ENCODE measurements at regions not wholly inside any gene's neighbourhood (a gene's known extent, or its start where the extent isn't known, plus 50 kb on each side); places are given as distances from the start of the nearest gene placed in this dataset.

DNA sequence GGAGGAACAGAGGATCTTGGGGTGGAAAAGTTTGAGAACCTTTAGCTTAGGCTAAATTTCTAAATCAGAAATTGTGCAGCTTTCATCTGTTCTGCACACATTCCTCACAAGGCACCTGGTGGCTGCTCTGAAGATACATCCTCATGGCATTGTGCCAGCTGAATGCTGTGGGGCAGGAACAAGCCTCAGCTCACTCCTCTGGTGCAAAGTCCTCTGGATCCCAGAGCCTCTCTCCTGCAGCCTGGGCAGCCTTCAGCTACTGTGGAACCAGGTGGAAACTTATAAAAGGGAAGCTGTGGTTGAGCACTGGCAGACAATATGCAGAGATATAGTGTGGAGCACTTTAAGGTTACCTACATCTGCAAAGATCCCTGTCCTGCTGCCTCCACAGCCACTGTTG is 72.3 kb downstream of the KCTD12 start:
- Histone ChIP-seq H3K27ac (no peak overlapping the region), H3K36me3 (replicated peaks in 1 of 2; ENCODE audit: insufficient read depth in 1 of 2, low read depth in 2 of 2) (no peaks in the 10 kb centered on the region), H3K27me3 (no peaks in the 10 kb centered on the region), H3K4me1 (no peaks in the 10 kb centered on the region), H3K9me3 (no peaks in the 10 kb centered on the region), H3K4me3 (no peak overlapping the region)
- intact Hi-C loops (cut with DNase I) = no loop called here
- TF ChIP-seq POLR2A (IDR thresholded peaks at IDR 0.05) = no peak
- DNase-seq (peak in 3 of 4 donors; percentile 35 to 54 (median 39)), ATAC-seq (no peak)

DNA sequence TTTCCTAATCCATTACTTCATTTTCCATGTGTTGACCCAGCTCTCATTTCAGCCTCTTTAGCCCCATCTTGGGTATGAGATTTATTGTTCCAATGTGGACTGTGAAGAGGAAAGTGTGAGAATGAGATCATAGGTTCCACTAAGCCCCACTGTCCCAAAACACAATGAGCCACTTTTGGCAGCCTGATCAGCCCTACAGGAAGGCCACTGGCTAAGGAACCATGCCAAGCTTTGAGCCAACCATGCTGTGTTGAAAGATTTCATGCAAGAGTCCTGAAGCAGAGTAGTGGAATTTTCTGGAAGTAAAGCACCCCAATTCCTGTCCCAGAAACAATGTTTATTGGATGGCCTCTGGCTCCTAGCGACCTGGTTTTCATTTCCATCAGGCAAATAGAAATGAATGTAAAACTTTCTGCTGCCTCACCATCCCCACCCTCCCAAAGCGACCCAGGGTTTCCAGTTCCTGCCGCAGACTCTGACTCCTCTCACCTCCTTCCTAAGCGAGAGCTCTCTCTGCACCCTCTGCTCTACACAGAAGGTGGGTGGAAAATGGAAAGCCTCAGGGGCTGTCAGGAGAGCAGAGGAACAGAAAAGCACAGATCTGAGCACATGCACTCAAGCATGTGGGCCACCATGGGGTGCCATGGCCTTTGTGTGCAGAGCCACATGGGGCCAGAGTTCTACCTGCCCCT is 73.1 kb downstream of the KCTD12 start:
- WGBS, 2 donors = 75 to 78% methylated on average over 4 of the region's 4 CpGs
- Histone ChIP-seq H3K27me3 (no peaks in the 10 kb centered on the region), H3K4me1 (no peaks in the 10 kb centered on the region), H3K9me3 (no peaks in the 10 kb centered on the region), H3K36me3 (replicated peaks in 1 of 2; ENCODE audit: insufficient read depth in 1 of 2, low read depth in 2 of 2) (no peaks in the 10 kb centered on the region), H3K27ac (no peak overlapping the region), H3K4me3 (no peak overlapping the region)
- TF ChIP-seq, protein P1, sequence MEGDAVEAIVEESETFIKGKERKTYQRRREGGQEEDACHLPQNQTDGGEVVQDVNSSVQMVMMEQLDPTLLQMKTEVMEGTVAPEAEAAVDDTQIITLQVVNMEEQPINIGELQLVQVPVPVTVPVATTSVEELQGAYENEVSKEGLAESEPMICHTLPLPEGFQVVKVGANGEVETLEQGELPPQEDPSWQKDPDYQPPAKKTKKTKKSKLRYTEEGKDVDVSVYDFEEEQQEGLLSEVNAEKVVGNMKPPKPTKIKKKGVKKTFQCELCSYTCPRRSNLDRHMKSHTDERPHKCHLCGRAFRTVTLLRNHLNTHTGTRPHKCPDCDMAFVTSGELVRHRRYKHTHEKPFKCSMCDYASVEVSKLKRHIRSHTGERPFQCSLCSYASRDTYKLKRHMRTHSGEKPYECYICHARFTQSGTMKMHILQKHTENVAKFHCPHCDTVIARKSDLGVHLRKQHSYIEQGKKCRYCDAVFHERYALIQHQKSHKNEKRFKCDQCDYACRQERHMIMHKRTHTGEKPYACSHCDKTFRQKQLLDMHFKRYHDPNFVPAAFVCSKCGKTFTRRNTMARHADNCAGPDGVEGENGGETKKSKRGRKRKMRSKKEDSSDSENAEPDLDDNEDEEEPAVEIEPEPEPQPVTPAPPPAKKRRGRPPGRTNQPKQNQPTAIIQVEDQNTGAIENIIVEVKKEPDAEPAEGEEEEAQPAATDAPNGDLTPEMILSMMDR (IDR thresholded peaks at IDR 0.05) = no peak
- TF ChIP-seq POLR2A (IDR thresholded peaks at IDR 0.05) = no peak
- ATAC-seq (no peak), DNase-seq (peak in 1 of 4 donors; percentile 35)
- intact Hi-C loops (cut with DNase I) = no loop called here

DNA sequence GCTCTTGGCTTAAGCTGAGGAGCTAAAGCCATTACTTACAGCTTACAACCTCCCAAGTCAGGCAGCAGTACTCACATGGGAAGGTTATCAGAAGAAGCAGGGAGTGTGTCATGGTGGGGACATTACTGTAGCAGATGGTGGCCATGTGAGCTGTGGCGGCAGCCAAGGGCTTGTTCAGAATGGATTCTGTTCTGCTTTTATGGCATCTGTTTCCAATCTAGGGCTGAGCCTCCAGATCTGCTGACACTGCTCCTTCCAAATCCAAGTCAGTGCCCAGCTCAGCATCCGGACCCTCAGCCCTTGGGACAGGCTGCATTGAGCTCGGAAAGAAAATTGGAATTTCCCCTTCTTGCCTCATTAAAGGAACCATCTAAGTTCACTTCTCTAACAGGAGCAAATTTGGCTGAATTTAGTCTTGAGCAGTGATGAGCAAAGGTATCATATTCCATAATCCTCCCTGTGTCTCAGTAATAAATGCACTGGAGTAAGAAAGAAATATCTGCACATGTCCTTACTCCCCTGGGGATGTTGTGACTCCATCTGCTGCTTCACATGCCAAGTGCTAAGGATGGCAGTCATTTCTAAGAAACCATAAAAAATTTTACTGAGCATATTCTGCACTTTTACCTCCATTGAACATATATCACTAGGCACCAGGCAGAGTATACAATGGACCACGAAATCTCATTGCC is 73.9 kb downstream of the KCTD12 start:
- Histone ChIP-seq H3K4me3 (no peak overlapping the region), H3K27ac (no peak overlapping the region), H3K27me3 (no peaks in the 10 kb centered on the region), H3K4me1 (no peaks in the 10 kb centered on the region), H3K36me3 (replicated peaks in 1 of 2; ENCODE audit: insufficient read depth in 1 of 2, low read depth in 2 of 2) (no peaks in the 10 kb centered on the region), H3K9me3 (no peaks in the 10 kb centered on the region)
- 58 to 73% methylated on average over 4 of the region's 4 CpGs for WGBS, 2 donors
- peak; percentile 40 for ATAC-seq
- peak in 2 of 4 donors; percentile 23 to 30 for DNase-seq
- no peak for TF ChIP-seq POLR2A (IDR thresholded peaks at IDR 0.05)
- TF ChIP-seq, protein P1 (IDR thresholded peaks at IDR 0.05) = no peak
- intact Hi-C loops (cut with DNase I) = no loop called here

DNA sequence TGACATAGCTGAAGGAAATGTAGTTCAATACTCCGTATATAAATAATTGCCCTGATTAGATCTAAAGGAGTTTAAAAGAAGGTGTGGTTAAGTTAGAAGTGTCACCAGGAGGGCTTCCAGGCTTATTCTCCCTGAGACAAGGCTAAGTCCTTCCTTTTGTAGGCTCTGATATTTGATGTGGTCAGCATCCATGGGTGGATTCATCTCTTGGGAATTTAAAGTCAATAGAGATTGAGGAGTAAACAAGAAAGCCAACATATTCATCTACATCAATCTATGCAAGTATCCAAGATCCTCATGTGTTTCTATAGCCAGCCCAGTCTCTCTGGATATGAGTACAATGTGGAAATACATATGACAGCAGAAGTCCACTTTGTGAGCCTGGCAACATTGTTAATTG is 76.8 kb downstream of the KCTD12 start:
- intact Hi-C loops (cut with DNase I) = no loop called here
- no peak for ATAC-seq
- Histone ChIP-seq H3K9me3 (no peaks in the 10 kb centered on the region), H3K27me3 (no peaks in the 10 kb centered on the region), H3K27ac (no peak overlapping the region), H3K4me3 (no peak overlapping the region), H3K36me3 (replicated peaks in 1 of 2; ENCODE audit: insufficient read depth in 1 of 2, low read depth in 2 of 2) (no peaks in the 10 kb centered on the region), H3K4me1 (no peaks in the 10 kb centered on the region)
- WGBS, 2 donors = 52 to 53% methylated on average over 1 of the region's 1 CpG
- TF ChIP-seq, protein P1 (IDR thresholded peaks at IDR 0.05) = no peak
- no peak for TF ChIP-seq POLR2A (IDR thresholded peaks at IDR 0.05)
- no peak for DNase-seq

DNA sequence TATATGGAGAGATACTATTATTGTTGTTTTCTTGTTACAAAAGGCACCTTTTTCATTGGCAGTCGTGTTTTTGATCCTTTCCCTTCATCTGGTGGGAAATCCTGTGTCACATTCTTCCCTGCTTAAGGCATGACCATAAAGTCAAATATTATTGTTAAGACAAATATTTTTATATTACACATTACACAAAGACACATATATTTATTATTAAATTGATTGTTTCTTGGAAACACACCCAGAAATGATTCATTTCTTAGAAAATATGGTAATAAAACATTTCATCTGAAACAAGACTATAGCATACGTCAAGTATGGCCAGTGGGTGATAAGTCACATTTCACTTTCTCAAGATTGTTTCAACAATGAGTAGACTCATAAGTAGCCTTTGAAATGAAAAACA is 77.3 kb downstream of the KCTD12 start:
- WGBS, 2 donors = 40 to 48% methylated on average over 2 of the region's 2 CpGs

More for the DNA sequence above, 77.3 kb downstream of the KCTD12 start:
- Histone ChIP-seq H3K4me3 (no peak overlapping the region), H3K27ac (no peak overlapping the region), H3K36me3 (replicated peaks in 1 of 2; ENCODE audit: insufficient read depth in 1 of 2, low read depth in 2 of 2) (no peaks in the 10 kb centered on the region), H3K27me3 (no peaks in the 10 kb centered on the region), H3K9me3 (no peaks in the 10 kb centered on the region), H3K4me1 (no peaks in the 10 kb centered on the region)
- TF ChIP-seq POLR2A (IDR thresholded peaks at IDR 0.05) = no peak
- TF ChIP-seq, protein P1 (IDR thresholded peaks at IDR 0.05) = no peak
- DNase-seq (no peak), ATAC-seq (no peak)
- intact Hi-C loops (cut with DNase I) = no loop called here

Data from body of pancreas (tissue), 4 donors.